ENCODE measurements at regions not wholly inside any gene's neighbourhood (a gene's known extent, or its start where the extent isn't known, plus 50 kb on each side); places are given as distances from the start of the nearest gene placed in this dataset.
"Not testable (repeated sequence)": the region's sequence is repeated elsewhere in the genome, so short reads cannot be mapped to it uniquely, and the experiment has no call there.

DNA sequence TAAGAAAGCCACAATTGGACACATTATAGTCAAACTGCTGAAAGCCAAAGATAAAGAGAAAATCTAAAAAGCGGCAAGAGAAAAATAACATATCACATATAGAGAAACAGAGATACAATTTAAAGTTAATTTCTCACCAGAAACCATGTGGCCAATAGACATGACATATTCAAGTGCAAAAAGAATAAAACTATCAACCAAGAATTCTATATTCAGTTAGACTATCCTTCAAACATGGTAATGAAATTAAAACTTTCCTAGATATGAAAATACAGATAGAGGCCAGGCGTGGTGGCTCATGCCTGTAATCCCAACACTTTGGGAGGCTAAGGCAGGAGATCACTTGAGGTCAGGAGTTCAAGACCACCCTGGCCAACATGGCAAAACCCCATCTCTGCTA is 129.1 kb upstream of the RNF32 start:
- DNase-seq = no peak

GRCh38 chr7:156510966-156511365 is 129.6 kb upstream of the RNF32 start:
- no peak for DNase-seq

DNA sequence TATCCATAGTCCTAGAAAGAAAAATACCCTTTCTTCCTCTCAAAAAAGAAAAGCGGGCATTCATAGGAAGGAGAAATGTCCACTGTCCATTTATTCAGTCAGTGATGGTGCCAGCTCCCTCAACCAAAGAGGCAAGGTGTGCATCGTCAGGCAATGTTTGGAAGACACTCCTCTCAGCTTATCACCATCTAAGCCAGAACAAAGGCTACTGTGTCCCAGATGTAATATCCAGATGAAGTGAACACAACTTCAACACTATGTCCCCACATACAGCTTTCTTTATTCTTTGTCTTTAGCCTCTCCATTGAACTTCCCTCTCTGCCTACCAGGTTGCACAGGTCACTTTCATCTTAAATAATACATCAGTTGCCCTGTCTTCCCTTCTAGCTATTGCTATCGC is 131.4 kb upstream of the RNF32 start:
- DNase-seq = no peak

DNA sequence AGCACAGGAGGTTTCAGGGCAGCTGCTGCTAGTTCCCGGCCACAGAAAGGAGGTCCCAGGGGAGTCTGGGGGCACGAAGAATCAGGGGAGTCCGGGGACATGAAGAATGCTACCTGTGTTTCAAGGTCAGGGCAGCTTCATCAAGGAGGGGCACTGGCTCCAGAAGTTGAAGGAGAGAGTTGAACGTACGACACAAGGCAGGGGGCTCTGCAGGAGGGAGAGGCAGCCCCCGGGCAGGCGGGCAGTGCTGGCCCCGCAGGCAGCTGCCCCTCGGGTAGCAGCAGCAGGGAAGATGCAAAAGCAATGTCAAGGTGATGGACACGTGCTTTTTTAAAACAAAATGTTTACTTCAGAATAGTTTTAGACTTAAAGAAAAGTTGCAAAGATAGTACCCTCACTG is 134.7 kb upstream of the RNF32 start:
- no peak for DNase-seq

DNA sequence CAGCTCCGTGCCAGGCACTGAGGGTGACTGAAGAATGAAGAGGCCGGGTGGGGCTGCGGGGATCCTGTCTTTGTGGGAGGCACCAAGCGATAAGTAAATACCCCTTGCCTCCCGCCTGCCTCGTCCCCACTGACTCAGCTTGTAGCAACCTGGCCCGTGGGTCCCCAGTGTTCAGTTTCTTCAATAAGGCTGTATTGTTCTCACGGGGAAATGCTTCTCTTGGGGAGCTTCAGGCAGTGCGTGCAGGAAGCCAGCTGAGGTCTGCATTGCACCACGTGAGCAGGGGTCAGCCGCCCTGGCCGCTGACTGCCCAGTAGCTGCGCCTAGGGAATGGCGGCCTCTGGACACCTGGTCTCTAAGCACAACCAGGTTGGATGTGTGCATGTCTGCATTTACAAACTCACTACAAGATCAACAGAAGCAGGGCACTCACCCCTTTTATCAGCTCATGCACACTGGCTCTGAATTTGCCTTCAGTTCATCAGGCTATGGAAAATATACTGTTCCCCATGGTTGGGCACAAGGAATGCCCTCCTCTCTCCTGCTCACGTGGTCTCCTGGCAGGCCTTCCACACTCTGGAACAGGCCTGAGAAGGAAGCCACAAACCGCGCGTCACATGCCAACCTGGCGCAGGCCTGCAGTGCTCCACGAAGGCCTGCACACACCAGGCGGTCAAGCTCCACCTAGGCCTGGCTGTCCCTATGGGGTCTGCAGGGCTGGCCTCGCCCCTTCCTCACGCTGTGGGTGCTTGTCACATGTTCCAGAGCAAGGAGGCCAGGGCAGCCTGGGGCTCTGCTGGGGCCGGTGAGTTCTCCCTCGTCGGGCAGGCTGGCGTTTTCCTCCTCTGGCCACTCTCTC is 135.7 kb upstream of the RNF32 start:
- DNase-seq = no peak

- no peak for DNase-seq
These were observed 136.6 kb upstream of the RNF32 start for GRCh38 chr7:156504006-156504405.

GRCh38 chr7:156503196-156503595 is 137.4 kb upstream of the RNF32 start:
- no peak for DNase-seq

DNA sequence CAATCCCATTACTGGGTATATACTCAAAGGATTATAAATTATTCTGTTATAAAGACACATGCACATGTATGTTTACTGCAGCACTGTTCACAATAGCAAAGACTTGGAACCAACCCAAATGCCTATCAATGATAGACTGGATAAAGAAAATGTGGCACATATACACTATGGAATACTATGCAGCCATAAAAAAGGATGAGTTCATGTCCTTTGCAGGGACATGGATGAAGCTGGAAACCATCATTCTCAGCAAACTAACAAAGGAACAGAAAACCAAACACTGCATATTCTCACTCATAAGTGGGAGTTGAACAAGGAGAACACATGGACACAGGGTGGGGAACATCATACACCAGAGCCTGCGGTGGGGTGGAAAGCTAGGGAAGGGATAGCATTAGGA is 138.8 kb upstream of the RNF32 start:
- not testable (repeated sequence) for DNase-seq

GRCh38 chr7:156499247-156499881 is 141.2 kb upstream of the RNF32 start:
- no peak for DNase-seq

- no peak for DNase-seq
These were observed 142.6 kb upstream of the RNF32 start for GRCh38 chr7:156497776-156498509.

- no peak for DNase-seq
These were observed 143.7 kb upstream of the RNF32 start for GRCh38 chr7:156496865-156497264.

DNA sequence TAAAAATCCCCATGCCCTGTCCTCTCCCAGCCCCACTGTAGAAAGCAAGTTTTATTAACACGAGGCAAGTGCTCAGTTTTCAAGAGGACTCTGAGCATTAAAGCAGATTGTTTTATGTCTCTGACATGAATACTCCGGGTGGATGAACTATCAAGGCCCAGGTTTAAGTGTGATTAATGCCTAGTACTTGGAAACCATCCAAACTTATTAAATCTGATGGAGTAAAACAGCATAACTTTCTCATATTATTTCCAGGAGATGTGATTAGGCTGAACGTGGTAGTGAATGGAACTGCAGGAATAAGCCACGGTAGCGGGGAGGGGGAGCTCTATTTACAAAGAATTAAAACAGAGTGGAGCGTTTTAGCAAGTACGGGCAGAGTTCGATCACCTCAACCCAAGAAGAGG is 144.2 kb upstream of the RNF32 start:
- no peak for DNase-seq

DNA sequence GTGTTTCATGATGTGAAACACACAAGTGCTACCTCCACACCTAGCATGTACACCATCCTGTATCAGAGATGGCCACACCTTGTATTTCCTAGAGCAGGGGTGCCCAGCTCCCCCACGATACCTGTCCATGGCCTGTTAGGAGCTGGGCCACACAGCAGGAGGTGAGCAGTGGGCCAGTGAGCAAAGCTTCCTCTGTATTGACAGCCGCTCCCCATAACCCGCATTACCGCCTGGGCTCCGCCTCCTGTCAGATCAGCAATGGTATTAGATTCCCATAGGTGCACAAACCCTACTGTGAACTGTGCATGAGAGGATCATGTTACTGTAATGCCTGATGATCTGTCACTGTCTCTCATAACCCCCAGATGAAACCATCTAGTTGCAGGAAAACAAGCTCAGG is 145.6 kb upstream of the RNF32 start:
- no peak for DNase-seq

- DNase-seq = no peak
These were observed 146.6 kb upstream of the RNF32 start for GRCh38 chr7:156493942-156494341.

DNA sequence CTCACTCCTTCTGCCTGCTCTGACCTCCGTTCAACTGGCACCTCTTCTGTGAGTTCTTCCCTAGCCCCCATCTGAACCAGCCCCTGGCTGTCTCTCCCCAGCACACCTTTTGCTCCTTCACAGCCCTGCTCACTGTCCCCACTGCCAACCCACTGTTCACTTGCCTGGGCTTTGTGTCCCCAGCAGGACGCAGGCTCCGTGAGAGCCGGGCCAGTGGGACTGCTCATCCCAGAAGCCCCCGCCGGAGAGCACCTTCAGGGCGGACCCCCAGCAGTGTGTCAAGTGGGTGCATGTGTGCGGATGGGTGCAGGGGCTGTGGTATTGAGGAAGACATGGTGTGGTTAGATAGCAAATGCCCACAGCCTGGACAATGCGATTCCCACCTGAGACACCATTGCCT is 148.4 kb upstream of the RNF32 start:
- no peak for DNase-seq

DNA sequence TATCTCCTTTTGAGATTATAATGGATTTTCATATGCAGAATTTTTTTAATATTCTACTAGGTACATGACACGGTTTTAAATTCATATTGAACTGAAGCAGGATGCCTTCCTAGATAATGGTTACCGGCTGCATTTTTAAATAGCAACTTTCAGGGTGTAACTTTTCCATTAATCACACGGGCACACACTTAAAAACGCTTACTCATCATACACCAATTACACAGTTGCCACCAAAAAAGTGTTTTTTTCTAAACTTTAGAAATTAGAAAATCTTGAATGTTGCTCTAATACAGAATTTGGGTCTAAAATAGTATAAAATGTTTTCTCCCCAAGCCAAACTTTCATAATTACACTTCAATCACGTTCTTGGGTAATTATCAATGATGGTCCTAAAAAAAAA is 149.1 kb upstream of the RNF32 start:
- no peak for DNase-seq

DNA sequence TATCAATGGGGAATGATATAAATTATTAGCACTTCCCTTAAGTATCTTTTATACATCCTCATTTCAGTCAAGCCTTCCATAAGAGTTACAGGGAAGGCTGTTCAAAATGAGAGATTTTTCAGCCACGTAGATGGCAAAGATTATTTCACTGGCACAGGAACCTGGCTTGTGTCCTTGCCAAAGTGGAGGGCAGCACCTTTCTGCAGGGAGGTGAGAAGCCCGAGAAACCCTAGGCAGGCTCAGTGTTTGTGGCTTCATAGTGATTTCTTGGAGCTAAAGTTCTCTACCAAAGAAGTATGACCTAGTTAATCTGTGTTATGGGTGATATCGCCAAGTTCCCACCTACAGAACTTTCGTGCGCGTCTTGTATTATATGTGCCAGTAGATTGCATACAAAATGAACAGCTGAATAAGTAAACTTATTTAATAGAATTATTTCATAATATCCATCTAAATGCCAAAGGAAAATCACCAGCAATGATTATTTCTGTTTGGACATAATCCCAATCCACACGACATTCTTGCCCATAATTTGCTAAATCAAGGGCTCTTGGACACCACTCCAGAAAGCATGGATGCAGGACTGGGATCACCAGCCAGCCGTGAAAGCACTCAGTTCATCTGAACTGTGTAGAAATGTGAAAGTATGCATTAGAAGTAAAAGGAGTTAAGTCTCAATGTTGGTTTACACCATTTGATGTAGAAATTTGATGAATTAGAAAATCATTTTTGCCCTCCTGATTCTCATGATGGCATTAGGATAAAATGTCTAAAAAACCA is 150.4 kb upstream of the RNF32 start:
- no peak for DNase-seq

- no peak for DNase-seq
These were observed 152.6 kb upstream of the RNF32 start for GRCh38 chr7:156487811-156488533.

GRCh38 chr7:156480671-156481070 is 159.9 kb upstream of the RNF32 start:
- DNase-seq = no peak

DNA sequence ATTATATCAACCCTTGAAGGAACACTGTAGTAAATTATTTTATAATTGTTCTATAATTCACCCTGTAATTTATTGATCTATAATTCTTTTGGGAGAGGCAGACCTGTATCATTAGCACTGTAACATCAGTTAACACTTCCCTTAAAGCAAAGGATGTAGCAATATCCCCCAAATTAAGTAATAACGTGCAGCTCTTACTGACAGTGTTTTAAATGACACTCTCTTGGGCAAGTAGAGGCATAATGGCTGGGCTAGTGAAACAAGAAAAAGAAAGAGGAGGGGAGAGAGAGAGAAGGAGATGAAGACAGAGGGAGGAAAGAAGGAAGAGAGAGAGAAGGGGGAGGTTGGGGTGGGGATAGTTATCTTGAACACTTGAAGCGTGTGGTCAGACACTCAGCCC is 161.0 kb upstream of the RNF32 start:
- no peak for DNase-seq

DNA sequence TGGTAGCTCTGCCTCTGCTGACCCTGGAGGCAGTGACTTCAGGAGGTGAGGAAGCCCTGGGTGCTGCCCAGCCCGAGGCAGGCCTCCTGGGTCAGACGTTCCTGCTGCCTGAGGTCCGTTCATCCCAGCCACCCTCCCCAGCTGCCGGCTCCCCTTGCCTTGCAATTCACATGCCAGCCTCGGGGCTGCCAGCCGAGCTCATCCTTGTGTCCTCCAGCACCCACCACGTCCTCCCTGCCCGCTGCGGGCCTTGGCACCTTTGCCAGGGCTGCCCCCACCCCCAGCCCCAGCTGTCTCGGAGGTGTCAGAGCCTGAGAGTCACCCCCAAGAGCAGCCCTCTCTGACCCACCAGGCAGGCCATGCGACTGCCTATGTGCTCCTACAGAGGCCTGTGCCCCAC is 162.1 kb upstream of the RNF32 start:
- no peak for DNase-seq

GRCh38 chr7:156475666-156476065 is 164.9 kb upstream of the RNF32 start:
- no peak for DNase-seq

Measured in GDM1 (cell line).